A673 (cell line): ENCODE measurements at regions not wholly inside any gene's neighbourhood (a gene's known extent, or its start where the extent isn't known, plus 50 kb on each side); places are given as distances from the start of the nearest gene placed in this dataset.

Experiments
- CTCF ChIP-seq: fragments of 300-800, 200-600 bp; sonication (generic); conservative IDR thresholded peaks from 2 replicates; pipeline ENCODE4 v1.5.1; 2017; ENCODE audit warnings: low read depth, mild to moderate bottlenecking, antibody characterized with exemption, low read length, moderate library complexity, mixed read lengths
- EZH2 ChIP-seq: fragments of 200-600 bp; sonication (generic); IDR thresholded peaks from 2 replicates; pipeline ENCODE4 v1.6.1; 2017; ENCODE audit warnings: borderline replicate concordance, low read depth, mild to moderate bottlenecking, mixed read lengths, antibody characterized with exemption, low read length; ENCODE audit not compliant: poor library complexity, severe bottlenecking

- TF ChIP-seq CTCF = no peak
- TF ChIP-seq EZH2 = no peak
Measured at GRCh38 chr3:124143047-124143446, 151.1 kb upstream of the ROPN1 start.
